Left hindlimb (tissue), 1 donor: ENCODE measurements at regions not wholly inside any gene's neighbourhood (a gene's known extent, or its start where the extent isn't known, plus 50 kb on each side); places are given as distances from the start of the nearest gene placed in this dataset.

Source experiments
- DNase-seq: peaks from one replicate; pipeline ENCODE4 v3.0.0-alpha.2; 2018

DNA sequence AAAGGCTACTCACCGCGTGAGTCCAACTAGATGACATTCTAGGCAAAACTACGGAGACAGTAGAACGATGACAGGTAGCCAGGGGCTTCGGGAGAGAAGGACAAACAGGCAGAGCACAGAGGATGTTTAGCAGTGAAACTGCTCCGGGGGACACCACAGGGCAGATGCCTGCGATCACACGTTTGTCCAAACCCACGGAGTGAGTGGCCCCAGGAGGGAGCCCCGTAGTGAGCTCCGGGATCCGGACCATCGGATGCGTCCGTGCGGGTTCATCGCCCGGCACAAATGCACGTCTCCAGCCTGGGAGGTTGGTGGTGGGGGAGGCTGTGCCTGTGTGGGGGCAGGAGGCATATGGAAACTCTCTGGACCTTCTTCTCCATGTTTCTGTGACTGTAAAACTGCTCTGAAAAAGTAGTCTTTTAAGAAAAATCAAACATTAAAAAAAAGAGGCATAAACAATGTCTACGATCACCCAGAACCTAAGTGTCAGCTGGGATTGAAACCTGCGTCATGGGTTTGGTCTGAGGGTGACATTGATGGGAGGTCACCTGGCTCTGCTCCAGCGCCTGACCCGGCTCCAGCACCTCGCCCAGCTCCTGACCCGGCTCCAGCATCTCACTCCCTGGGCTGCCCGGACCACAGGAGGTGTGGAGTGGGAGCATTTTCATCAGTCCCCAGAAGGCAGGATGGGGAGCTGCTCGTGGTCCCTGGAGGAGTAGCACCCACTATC, 83.0 kb upstream of the CTDP1 start:
- DNase-seq: peak; percentile 20

DNA sequence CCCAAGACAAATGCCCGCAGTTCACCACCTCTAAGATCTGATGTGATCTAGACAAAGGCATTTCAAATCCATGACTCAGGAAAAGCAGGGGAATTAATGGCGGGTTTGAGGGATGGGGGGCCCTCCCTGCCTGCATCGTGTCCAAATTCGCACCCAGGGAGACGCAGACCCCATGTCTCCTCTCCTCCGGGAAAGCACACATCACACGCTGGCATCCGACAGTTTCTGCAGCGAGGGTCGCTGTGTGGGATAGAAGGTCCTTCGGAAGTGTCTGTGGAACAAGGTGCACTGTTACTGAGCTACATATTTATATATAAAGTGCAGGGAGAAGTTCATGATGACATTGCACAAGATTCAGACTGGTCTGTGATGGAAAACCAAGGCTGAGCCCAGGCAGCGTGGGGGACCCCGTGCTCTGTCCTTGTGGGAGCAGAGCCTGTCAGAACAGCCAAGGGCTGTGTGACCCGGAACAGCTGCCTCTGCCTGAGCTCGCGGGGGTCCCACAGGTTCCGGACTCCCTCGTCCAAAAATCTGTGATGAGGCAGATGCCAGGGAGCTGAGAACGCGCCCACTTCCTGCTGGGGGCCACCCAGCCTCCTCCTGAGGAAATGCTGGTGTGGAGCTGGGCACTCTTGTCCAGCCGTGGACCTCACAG, 82.3 kb upstream of the CTDP1 start:
- DNase-seq: peak; percentile 12

DNA sequence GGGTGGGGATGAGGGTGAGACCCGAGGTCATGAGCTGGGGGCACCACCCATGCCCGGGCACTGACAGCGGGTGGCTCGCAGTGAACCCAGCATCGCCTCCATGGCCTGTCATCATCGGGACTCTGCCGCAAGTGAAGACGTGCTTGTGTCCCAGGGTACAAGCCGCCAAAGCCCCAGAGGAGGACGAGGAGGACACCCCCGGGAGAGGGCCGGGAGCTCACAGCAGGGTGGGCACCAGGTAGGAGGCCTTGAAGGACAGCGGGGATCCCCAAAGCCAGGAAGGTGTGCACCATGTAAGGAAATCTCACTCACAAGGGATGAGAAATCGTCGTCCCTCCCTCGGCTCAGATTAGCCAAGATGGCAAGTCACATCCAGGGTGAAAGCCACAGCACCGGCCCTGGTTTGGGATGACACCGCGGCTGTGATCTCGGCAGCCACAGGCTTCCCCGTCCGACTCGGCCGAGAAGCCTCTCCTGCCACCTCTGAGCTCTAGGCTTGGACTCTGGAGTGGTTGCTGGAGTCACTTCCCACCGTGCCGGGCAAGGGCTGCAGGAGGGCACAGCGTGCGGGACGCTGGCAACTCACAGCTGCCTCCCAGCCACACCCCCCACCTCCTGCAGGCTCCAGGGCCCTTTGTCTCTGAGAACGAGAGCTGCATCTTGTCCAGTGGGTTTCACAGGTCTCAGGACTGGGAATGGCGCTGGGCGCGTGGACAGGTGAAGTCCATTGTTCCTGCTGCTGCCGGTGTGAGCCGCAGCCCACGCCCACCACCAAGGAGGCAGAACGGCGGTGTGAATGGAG, 81.6 kb upstream of the CTDP1 start:
- DNase-seq: peak; percentile 25

DNA sequence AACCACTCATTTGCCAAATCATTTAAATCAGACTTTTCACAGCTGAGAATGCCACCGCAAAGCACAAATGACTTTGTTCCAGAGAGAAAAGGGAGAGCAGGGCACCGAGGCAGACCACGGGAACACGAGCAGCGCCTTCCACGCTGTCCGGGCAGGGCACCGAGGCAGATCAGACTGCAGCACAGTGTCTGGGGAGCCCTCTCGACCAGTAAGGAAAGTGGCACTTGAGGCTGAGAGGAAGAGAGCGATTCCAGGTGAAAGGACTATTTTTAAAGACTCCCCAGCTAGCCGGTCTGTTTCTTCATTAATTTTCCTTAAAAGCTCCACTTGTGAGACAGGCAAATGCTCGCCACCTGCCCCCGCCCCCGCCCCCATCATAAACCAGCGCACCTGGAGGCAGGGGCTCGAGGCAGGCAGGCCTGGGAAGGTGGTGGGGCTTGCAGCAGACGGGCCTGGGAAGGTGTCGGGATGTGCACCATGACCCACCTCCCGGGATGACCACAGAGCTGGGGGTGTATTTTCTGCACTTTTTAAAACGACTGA, 80.9 kb upstream of the CTDP1 start:
- DNase-seq: peak; percentile 17

DNA sequence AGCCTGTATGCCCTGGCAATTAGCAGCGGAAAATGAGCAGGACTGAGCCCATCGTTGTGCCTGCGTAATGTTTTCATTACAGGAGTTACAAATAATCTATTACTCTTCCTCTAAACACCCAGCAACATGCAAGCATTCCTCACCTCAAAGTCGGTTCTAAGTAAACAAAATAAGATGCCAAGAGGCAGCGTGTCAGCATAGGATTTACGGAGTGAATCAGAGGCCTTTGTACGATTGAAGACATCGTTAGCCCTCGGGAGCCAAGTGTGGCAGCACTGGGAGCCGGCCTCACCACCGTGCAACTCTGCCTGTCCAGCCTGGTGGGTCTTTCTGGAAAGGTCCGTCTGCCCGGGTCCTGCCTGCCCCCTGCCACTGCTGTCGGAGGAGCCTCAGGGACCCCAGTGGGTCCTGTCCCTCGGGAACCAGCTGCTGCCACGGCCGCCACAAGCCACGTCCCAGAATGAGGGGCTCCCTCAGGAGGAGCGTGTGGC, 80.1 kb upstream of the CTDP1 start:
- peak; percentile 29 for DNase-seq

DNA sequence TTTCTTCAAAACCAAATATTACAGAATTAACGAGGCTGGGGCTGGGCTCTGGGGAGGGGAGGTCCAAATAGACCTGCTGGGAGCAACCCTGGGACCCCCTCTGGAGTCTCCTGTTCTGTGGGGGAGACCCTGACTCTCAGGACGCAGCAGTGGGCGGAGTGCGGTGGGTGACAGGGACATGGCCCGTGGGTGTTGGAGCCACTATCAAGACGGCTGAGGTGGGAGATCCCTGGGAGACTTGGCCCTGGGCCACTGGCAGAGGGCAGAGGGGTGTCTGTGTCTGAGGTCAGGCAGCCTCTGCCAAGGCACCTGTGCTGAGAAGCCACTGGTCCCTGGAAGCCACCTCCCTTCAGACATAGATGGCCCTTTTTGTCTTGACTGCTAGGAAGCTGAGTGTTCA, 79.5 kb upstream of the CTDP1 start:
- peak; percentile 29 for DNase-seq

DNA sequence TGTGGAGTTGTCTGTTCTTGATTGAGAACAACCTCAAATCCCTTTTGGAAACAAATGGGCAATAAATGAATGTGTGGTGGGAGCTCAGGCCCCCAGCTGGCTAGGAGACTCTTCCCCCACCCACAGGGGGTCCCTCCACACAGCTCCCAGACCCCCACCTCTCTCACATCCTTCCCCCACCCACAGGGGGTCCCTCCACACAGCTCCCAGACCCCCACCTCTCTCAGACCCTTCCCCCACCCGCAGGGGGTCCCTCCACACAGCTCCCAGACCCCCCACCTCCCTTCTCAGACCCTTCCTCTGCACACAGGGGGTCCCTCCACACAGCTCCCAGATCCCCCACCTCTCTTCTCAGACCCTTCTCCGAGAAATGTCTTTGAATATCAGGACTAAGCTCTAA, 79.0 kb upstream of the CTDP1 start:
- peak; percentile 23 for DNase-seq

DNA sequence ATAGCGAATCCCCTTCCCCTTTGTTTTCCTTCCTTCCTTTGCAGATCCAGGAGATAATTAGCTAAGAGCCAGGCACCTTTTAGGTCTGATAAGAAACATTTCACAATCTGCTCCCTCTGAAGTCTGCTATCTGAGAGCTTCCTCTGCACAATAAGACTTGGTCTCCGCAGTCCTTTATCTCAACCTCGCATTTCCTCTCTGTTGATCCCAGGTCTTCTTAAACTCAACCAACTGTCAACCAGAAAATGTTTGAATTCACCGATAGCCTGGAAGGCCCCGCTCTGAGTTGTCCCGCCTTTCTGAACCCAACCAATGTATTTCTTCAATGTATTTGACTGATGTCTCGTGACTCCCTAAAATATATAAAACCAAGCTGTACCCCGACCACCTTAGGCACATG, 78.4 kb upstream of the CTDP1 start:
- peak; percentile 12 for DNase-seq

DNA sequence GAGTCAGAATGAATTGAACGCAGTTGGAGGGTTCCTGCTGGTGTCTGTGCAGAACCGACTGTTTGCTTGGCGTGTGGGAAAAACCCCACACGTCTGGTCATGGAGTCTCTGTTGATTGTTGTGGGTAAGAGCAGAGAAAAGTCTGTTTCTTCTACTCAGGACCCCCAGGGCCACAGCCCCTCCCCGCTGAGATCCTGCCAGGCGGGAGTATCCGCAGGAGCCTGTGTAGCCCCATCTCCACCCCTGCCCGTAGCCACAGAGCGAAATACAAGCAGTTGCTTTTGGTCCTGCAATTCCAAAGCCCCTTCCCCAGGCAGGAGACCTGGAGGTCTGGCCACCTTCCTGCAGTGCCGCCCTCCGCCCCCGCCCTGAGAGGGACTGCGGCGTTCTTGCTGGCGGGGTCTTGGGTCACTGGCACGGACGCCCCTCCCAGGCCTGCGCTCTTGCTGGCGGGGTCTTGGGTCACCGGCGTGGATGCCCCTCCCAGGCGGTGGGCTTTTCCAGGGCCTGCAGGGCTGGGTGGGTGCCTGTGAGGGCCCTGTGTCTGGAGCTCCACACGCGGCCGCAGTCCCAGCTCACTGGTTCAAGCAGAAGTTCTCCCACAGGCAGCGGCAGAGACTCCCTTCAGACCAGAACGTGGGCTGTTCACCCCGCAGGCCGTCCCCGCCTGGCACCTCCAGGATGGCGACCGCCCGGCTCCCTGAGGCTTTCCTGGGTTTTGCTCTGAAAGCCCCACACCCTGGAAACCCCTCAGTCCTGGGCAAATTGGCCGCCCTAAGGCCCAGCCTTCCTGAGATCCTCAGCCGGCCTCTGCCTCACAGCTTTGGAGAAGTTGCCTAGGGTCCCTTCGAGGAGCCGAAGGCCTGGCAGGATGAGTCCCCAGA, 76.0 kb upstream of the CTDP1 start:
- DNase-seq: peak; percentile 23

DNA sequence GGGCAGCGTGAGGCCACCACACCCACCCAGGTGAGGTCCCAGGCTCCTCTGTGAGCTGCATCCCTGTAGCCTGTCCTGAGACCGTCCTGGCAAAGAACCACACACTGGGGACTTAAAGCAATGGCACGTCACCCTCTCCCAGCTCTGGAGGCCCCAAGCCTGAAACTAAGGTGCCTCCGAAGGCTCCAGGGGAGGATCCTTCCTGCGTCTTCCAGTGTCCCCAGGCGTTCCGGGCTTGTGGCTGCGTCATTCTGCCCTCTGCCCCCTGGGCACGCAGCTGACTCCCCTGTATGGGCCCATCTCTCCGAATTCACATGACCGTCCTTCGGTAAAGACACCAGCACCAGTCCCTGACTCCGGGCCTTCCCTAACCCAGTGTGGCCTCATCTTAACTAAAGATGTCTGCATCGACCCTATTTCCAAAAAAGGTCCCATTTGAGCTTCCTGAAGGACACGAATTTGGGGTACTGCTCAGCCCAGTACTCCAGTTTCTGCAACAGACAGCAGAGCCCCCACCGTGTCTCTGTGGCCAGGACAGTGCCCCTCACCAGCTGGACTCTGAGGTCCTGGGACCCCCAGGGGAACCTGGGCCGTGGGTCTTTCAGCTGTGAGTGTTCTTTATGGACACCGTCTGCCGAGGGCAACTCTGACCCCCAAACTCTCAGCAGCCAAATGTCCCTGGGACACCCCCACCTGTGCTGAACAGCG, 75.2 kb upstream of the CTDP1 start:
- DNase-seq: peak; percentile 26

DNA sequence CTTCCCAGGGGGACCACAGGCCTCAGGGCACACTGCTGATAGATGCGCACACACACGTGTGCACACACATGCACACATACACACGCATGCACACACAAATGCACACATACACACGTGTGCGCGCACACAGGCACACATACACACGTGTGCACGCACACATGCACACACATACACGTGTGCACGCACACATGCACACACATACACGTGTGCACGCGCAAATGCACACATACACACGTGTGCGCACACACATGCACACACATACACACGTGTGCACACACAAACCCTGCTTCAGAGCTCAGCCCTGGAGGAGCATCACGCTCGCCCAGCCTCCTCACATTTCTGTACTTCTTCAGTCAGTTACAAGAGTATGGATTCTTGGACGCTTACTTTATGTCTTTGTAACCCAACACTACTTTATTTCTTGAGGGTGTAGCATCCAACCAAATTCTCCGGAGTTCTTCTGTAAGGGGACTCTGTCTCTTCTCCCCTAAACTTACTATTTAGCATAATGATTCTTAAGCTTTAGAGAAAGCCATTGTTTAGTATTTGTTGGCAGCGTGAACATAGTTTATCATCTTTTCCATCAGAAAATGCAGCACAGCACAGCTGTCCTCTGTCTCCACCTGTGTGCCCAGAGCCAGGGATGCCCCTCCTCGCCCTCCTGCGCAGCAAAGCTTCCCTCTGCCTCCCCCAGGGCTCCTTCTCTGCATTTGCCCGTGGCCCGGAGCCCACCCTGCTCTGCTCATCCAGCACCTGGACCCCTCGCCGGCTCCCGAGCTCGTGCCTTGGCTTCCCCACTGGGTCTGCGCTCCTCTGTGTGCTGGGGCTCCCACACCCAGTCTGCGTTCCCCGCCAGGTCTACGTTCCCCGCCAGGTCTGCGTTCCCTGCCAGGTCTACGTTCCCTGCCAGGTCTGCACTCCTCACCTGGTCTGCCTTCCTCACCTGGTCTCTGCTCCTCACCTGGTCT, 74.4 kb upstream of the CTDP1 start:
- peak; percentile 28 for DNase-seq

DNA sequence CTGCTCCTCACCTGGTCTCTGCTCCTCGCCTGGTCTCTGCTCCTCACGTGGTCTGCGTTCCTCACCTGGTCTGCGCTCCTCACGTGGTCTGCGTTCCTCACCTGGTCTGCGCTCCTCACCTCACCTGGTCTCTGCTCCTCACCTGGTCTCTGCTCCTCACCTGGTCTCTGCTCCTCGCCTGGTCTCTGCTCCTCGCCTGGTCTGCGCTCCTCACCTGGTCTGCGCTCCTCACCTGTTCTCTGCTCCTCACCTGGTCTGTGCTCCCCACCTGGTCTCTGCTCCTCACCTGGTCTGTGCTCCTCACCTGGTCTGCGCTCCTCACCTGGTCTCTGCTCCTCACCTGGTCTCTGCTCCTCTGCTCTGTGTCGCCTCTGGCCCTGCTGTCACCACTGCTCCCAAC, 73.5 kb upstream of the CTDP1 start:
- peak; percentile 4 for DNase-seq

DNA sequence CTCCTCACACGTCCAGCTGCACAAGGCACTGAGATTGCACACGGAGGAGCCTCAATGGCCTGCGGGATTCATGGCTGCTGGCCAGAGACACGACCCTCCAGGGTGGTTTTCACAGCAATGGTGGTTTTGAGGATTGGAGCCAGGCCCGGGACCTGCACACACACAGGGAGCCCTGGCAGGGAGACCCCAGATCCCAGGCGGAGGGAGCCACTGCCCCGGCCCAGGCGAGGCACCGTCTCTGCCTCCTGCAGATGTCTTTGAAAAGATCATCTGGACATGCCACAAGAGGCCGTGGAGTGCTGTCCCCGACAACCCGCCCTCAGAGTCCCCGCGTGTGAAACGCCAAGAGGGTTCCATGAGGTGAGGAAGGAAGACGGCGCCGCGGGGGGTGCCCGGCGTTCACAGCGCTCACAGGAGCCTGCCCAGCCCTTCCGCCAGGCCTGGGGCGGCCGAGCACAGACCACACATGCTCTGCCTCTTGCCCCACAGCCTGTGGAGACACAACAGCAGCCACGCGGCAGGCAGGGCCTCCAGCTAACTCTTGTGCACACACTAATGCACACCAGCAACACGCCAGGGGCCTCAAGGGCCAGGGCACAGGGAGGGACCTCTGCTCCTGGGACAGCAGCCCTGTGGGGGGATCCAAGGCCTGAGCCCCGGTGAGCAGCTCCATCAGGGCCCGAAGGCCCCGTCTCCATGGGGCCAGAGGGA, 72.8 kb upstream of the CTDP1 start:
- DNase-seq: peak; percentile 24

DNA sequence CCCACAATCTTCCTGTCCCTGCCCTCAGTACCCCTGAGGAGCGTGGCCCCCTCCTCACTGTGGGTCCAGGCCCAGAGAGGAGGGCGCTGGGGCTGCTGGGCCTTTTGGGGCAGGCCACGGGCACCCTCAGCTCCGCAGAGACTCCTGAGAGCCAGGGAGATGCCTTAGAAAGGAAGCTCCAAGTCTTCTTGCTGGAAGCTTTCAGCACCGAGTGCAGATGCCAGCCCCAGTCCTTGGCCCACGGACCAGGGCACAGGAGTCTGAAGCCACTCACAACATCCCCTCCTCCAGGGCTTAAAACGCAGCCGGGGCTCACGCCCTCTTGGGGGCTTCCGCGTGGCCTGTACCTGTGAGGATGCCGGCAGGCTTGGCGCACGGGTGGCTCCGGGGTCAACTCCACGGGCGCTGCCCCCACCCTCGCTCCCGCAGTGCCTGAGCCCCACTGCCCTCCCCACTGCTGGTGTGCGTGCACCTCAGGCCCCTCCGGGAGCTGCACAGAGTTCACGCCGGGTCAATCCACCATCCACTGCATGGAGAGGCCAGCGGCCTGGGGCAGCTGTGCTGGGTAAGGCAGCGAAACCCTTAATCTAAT, 72.1 kb upstream of the CTDP1 start:
- peak; percentile 29 for DNase-seq

DNA sequence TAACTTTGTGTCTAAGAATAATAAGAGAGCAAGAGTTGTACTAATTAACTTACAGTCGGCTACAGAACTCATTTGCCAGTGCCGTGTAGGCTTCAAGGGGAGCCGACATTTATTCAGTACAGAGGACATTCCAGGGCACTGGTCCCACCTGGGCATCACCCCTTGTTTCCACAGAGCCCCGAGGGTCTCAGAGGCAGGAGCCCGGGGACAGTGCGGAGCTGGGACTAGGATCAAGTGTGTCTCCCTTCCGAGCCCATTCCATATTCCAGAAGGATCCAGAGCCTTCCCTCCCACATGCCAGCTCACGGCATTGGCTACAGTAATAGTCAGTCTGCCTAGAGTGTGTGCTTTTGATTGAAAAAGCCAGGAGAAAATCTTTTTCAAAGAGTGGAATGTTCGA, 71.5 kb upstream of the CTDP1 start:
- DNase-seq: peak; percentile 23

DNA sequence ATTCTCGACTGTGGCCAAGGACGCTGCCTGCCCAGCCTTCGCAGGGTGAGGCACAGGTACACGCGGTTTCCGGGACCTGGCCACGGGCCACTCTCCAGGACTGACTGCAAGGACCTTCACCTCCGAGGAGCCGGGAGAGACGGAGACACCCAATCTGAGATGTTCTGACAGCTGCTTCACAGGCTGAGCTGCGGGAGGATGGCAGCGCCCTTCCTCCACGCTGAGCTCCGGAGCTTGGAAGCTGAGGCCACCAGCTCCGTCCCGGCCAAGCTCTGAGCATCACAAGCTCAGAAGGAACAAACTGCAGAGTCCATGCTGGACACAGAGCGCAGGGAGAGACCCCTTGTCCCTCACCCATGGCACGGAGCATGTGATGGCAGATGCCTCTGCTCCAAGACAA, 71.1 kb upstream of the CTDP1 start:
- no peak for DNase-seq

DNA sequence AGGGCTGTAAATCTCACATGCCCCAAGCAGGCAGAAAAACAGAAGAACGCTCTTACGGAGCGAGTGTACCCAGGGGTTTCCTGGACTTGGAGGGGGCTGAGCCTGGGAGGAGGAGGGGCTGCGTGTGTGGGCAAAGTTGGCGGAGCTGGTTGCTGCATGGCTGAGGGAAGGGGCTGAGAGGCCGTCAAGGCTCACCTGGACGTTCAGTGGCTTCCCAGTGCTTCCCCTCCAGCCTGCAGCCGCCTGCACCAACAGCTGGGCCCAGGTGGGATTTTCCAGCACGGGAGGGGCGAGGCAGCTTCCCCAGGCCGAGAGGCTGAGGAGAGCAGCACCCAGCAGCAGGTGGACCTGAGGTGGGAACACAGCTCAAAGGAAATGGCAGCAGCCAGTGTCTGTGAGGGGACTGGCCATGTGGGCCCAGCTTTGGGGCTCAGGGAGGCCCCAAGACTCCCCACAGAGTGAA, 70.6 kb upstream of the CTDP1 start:
- no peak for DNase-seq

DNA sequence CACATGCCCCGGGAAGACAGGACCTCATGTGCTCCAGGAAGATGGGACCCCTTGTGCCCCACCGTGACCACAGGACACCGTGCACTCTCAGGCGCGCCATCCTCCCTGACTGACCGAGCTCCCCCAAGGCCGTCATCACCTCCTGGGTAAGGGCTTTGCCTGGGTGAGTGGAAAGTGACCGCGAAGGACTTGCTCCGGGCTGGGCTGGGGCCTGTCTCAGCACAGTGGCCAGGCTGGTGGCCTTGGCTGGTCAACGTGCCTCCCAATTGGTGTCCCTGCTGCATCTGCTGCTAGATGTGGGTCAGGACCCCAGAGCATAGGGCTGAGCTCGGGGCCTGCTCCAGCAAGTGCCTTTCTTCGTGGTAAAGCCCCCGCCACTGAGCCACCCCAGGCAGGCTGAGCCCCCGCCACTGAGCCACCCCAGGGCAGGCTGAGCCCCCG, 69.7 kb upstream of the CTDP1 start:
- DNase-seq: no peak

DNA sequence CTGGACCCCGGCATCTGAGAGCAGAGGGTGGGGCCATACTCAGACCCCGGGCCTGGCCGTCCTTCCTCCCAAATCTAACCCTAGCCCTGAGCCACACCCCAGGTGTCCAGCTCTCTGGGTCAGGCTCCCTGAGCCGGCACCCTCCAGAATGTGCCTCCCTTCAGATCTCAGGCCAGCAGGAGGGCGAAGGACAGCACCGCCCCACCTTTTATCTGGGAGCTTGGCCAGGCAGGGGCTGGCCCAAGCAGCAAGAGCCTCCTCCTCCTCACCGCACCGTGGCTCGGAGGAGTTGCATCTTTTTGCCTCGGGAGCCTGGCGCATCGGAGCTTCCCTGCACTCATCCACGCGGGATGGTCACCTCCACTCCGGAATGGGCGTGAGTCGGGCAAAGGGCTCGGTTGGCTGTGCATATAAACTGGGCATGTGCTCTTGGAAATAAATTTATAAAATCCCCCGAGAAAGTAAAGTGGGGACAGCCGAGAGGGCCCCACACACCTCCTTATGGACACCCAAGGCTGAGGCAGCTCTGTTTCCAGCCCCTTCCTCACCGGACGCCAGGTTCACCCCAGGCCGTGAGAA, 69.1 kb upstream of the CTDP1 start:
- no peak for DNase-seq
